AG20443 (cell line): ENCODE measurements at regions not wholly inside any gene's neighbourhood (a gene's known extent, or its start where the extent isn't known, plus 50 kb on each side); places are given as distances from the start of the nearest gene placed in this dataset.

ENCODE experiments used
- DNase-seq: peaks from one replicate; pipeline ENCODE4 v3.0.0; 2012; ENCODE audit warnings: low spot score, mixed read lengths

GRCh38 chr2:175560521-175561169 is 379.1 kb upstream of the ATP5MC3 start:
- no peak for DNase-seq

DNA sequence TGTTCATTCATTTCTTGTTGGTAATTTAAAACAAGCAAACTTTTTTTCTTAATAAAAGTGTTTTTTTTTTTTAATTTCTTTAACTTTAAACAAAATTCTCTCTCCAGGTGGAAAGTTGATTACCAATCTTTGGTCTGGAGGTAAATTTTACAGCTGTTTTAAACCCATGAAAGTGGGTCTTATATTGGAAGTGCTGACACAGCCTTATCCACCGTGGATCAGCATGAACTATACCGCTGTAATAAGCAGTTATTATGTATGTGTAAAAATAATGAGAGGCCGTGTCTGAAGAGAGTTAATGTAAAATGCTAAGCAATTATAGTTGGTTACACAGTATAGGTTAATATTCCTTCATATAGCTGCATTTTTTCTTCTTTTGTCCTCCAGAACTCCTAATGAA is 378.1 kb upstream of the ATP5MC3 start:
- DNase-seq, result no peak

DNA sequence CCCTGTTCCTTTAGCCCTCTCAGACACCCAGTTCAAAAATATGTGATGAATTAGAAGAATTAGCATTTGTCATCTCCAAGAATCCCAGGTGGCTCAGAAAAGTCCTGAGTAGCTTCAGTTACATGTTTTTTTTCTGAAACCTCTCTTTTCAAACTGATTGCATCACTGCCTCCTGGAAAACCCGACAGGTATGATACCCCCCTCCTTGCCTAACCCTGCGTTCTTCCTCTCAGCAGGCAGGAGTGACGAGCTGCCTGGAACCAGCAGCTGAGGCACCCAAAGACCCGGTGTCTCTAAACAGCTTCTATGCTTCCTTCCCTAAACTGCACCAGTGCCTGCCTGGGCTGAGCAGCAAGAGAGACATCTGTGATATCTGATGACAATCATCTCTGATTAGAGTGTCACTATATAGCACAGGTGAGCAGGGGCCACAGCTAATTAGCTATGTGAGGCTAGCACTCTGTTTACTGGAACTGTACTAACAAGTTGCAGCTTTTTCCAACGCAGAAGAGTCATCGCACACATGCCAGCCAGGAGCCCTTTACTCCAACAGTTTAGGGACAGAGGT is 376.4 kb upstream of the ATP5MC3 start:
- no peak for DNase-seq

DNA sequence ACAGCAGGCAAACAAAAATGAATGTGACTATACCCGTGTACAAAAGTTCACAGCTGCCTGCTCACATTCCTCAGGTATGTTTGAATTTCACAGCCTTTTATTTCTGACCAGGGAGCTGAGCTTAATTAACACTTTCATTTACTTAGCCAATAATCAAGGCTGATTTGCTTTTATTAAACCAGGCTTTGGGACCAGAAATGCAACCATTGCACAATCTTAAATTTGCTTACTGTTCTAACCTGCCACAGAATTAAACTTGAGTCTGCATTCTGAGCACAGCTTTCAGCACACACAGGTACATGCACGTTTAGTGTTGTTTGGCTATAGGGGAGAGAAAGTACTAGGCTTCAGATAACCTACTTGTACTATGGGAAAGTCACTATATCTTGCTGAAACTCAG is 372.4 kb upstream of the ATP5MC3 start:
- DNase-seq, result no peak

DNA sequence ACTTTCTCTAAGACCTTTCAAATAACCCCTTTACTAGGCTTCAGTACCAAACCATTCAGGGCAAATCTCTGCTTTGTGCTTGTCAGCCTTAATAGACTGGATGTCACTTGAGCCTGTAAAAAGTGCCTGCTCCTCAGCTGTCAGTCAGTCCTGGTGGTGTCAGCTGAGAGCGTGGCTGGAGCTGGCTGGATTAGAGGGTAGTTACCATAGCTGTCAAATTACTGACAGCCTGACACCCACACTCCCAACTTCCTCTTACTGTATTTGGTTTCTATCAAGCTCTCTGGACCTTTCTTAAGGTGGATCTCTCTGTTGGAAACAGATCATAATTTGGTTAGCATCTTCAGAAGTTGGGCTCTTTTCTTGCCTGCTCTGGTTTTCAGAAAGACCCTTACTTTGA is 371.4 kb upstream of the ATP5MC3 start:
- DNase-seq, result no peak

GRCh38 chr2:175540421-175540820 is 358.9 kb upstream of the ATP5MC3 start:
- no peak for DNase-seq

DNA sequence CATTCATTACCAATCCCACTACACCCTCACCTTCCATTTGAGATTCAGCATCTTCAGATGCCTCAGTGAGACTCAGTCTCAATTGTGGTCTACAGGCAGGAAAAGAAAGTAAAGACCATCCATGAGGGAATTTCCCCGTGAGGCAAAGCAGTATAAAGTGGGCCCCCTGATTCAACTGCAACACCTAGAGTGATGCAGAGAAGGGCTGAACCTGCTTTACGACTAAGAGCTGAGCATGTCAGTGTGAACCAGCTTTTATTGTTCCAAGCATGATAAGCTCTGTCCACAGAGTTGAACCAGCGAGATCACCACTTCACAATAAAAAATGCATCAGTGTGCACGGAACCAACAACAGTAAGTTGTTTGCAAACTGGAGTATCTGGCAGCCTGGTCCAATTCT is 357.6 kb upstream of the ATP5MC3 start:
- DNase-seq, result no peak

- DNase-seq, result no peak
These were observed 354.5 kb upstream of the ATP5MC3 start for GRCh38 chr2:175536059-175536458.

DNA sequence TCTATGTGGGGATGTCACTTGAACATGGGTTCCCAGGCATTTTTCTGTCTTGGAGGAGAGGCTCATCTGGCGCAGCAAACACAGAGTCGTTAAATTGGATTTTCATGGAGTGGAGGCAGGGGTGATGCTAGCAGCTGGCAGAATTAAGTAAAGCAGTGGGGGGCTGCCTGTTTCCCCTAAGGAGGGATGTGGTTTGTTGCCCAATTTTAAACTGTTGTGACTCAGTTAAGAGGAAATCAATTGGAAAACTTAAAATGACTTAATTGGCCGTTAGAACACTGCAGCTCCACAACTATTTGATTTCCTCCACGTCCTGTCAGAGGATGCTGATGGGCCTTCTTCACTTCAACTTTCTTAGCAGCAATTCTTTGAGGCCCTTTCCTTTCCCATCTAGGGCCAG is 354.1 kb upstream of the ATP5MC3 start:
- no peak for DNase-seq

DNA sequence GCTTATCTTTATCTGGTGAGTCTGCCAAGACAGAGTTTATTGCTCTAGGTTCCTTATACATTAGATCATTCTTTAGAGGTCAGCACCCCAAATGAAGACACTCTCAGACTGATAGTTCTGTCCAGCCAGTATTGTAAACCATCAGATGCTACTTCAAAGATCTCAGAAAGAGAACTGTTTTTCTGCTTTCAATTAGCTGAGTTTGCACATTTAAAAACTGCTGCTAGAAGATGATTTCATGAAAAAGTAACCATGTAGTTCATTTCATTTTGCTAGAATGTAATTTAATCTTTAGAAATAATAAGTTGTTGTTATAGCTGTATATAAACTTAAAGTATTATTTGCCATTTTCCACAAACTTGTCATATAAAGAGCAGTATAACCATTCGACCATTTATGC is 344.5 kb upstream of the ATP5MC3 start:
- no peak for DNase-seq

GRCh38 chr2:175523001-175523400 is 341.5 kb upstream of the ATP5MC3 start:
- DNase-seq, result no peak

- DNase-seq, result no peak
These were observed 336.7 kb upstream of the ATP5MC3 start for GRCh38 chr2:175518206-175518605.

DNA sequence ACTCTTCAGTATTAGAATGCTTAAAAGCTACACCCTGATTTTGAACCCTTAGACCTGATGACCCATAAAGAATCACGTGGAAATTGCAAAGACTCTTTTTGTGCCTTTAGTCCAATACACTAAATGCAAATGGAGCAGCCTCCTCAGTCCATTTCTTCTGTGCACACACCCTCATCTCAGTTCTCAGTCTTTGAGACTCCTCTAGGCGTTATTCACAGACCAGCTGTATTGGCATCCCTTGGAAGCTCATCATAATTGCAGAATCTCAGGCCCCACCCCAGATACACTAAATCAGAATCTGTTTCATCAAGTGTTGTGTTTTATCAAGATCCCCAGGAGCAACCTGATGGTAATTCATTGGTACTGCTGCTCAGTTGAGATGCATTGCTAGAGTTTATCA is 335.0 kb upstream of the ATP5MC3 start:
- DNase-seq, result no peak

- no peak for DNase-seq
These were observed 318.7 kb upstream of the ATP5MC3 start for GRCh38 chr2:175500255-175500654.

DNA sequence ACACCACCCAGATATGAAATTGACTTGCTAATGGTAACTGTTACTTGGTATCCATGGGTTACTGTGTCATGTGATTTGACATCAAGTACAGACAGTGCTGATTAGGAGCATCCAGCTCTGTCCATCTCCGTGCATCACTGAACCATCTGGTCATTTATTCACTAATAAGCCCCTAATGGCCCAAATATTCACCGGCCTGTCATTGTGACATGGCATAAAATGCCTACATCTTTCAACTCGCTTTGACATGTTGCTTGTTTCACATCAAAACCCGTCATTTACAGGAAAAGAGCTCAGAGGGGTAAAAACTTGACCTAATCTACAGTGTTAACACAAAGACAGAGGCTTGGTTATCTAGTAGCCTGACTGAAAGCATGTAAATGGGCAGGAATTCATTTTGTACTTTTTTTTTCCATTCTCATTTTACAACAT is 308.9 kb upstream of the ATP5MC3 start:
- DNase-seq, result no peak

DNA sequence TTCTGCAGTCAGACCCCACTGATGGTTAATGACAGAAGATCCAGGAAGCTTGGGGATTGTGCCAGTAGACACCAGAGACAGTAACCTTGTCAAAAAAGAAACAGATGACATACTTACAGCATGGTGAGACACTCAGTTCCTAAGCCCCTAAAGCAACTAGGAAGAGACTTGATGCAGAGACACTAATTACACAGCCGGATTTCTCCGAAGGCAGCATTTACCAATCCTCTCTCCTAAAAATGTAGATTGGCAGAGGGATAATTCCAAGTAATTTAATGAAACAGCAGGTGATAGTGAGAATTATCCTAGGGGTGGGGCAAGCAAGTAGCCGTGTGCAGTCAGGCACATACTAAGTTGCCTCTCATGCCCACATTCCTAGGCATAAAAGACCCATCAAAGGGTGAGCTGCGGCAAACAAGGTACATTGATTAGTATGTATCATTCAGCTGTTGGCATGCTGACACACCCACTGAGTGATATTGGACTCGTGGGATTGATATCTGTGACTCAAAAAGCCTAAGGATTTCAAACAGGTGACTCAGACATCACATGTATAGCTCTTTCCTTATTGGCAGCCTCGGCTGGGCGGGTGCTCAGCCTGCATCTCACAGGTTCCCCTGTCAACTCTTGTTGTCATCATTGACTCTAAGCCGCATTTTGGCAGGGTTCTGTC is 296.7 kb upstream of the ATP5MC3 start:
- no peak for DNase-seq

GRCh38 chr2:175476948-175477347 is 295.4 kb upstream of the ATP5MC3 start:
- no peak for DNase-seq

GRCh38 chr2:175476374-175476773 is 294.9 kb upstream of the ATP5MC3 start:
- DNase-seq, result no peak

- DNase-seq, result no peak
These were observed 293.6 kb upstream of the ATP5MC3 start for GRCh38 chr2:175475130-175475529.

- DNase-seq, result no peak
These were observed 287.1 kb upstream of the ATP5MC3 start for GRCh38 chr2:175468431-175469098.

DNA sequence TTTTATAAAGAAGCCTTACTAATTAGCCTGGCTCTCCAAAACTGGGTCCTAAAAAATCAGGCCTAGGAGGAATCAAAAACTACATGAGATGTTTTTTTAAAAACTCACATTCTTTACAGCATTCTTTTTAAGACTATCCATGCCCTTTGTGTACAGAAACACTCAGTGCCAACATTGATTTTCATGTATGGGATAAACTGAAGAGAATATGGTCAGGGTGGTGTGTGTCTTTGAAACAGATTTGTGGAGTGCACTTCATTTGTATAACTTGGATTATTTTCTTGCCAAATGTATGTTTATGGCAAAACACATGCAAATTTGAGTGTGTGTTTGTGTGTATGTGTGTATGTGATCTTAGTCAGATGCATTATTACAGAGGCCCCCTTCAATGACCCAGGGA is 283.6 kb upstream of the ATP5MC3 start:
- DNase-seq, result no peak

GRCh38 chr2:175464311-175464670 is 282.8 kb upstream of the ATP5MC3 start:
- DNase-seq, result no peak

- no peak for DNase-seq
These were observed 282.2 kb upstream of the ATP5MC3 start for GRCh38 chr2:175463589-175464310.
